NCI-H1092 treated with DMSO at 0.1 percent for 48 hours (cell line): ENCODE measurements at regions not wholly inside any gene's neighbourhood (a gene's known extent, or its start where the extent isn't known, plus 50 kb on each side); places are given as distances from the start of the nearest gene placed in this dataset.

Source experiments
- DNase-seq: peaks from one replicate; lab custom pipeline; 2025; lab: John Stamatoyannopoulos, UW

DNA sequence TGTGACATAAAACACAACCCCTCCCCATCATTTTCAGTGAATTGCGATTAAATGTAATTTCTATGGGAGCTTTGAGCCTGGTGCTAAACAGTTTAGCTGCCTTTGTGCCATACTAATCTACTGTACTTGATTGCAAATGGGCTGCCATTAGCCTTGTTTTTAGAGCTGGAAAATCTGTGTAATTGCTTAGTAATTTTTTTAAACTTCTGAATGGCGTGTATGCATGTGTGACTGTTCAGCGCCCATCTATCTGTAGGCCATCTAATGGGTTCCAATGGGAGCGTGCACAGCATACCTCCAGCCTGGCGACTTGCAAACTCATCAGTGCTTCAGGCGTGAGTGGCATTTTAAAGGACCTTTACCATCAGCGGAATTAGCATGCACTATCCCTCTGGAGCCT lies 142.7 kb upstream of the KIRREL3 start:
- no peak for DNase-seq

DNA sequence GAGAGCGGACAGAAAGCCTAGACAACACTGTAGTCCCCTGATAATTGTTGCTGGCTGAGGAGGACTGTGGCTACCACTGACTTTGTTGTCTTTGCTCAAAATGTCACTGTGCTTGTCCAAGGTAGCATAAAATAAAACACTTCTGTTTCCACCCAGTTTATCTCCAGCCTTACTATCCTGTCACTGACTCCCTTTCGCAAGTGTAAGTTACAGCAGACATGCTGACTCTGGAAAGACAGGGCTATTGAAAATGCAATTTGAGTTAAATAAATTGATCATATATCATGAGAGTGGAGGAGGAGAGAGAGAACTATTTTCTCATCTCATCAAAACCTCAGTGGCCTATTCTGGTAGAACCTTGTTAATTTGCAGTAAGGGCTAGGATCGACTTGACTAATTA lies 138.0 kb upstream of the KIRREL3 start:
- no peak for DNase-seq

DNA sequence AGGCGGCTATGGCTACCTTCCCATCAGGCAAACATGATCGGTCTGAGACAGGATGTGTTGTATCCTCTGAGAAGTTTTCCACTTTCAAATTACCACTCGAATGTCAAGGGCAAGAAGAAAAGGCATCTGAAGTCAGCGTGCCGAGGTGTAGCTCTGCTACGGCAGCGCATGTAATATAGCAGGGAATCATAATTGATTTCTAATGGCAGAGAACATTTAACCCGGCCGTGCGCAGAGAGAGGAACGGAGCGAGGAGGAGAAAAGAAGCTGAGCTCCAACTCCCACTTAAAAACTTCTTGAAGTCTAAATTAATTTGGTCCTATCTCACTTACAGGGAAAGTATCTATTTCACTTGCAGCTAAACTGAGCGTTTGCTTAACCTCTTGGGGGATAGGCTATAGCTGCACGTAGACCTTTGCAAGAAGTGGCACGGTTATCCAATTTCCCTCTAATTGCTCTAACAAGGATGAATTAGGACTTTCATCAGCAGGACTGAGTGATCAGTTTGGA lies 137.3 kb upstream of the KIRREL3 start:
- no peak for DNase-seq

DNA sequence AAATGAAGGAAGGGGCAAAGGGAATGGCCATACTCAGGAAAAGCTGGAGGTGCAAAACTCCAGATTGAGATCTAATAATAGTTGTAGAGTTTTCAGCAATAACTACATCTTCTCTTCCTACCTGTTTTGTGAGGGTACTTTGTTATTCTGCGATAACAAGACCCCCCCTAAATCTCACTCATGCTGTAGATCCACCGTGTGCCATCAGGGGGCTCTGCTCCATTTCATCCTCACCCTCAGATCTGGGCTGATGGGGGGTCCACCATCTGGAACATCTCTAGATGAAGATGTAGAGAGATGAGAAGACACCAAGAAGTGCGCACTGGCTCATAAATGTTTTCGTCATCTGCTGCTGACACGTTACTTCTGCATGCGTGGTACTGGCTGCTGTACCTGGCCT lies 135.9 kb upstream of the KIRREL3 start:
- no peak for DNase-seq

DNA sequence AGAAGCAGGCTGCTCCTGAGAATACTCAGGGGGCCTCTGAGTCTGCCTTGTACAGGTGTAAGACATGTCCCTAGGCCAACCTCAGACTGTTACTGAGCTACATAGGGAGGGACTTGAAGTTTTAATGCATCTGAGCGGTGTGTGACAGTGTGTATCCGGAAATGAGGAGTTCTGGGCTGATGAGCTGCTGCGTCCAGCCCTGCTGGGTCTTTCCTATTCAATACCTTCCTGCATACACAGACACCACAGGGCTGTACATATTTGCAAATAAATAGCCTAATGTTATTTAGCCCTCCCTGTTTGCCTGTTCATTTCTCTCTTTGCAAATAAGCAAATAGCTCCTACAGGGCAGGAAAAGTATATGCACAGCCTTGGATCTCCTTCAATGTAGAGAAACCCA lies 134.7 kb upstream of the KIRREL3 start:
- DNase-seq: no peak

DNA sequence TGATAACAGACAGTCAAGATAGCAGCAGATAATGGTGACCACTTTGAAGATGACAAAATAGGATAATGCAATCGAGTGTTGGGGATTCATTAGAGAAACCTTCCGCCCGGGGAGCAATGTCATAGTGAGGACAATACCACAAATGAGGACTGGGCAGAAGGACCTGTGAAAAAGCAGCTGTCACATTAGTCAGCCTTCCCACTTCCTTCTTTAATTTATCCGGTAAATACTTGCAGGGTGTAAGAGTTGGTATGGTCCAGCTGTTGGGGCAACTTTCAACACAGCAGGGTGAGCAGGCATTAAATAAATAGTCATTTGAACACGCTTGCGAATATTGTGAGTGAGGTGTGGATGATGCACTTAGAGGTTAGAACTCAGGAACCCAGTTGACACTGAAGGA lies 132.5 kb upstream of the KIRREL3 start:
- no peak for DNase-seq

DNA sequence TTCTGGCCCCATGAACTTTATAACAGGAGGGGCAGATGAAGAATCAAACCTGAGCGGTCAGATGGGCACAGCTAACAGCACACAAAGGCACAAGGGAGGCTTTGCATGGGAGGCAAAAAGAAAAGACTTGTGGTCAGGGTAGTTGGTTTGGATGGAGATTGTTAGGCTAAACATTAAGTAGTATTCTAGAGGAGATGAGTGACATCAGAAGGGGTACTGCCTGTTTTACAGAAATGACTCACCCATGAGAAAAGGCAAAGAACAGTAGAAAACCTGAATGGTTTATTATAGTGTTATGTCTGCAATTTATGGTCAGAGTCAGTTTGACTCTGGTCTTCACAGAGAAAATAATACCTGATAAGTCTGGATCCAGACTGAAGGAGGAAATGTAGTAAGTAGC lies 129.8 kb upstream of the KIRREL3 start:
- no peak for DNase-seq

DNA sequence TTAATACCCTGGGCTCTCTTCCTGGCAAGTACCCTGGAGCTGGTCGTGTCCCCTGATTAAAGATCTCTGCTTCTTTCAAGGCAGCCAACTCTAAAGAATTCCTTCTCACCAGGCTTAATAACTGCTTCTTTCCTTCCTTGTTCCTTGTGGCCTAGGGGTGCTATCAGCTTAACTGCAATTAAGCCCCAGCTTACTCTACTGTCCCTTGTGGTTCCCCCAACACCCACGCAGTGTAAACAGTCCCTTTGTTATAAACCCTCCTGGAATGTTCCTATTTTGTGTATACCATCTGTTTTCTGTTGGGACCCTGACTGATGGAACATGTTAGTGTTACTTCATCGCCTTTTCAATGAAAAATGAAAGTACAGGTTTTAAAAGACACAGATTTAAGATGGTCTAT lies 126.4 kb upstream of the KIRREL3 start:
- DNase-seq: no peak

DNA sequence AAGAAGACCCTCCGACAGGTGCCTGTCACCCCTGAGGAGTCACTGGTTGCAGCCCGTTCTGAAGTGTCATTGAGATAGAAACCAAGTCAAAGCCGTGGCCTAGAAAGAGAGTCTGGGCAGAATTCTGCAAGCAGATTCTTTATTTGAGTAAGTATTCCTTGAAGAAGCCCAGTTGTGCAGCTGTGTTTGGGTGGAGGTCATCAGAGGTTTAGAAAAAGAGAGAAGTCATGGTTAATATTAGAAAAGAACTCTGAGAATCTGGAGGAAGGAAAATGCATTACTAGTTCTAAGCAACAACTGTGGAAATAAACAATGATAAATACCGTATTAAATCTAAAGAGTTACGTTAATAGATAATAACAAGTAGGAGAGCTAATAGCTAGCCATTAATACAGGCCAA lies 118.8 kb upstream of the KIRREL3 start:
- DNase-seq: no peak

DNA sequence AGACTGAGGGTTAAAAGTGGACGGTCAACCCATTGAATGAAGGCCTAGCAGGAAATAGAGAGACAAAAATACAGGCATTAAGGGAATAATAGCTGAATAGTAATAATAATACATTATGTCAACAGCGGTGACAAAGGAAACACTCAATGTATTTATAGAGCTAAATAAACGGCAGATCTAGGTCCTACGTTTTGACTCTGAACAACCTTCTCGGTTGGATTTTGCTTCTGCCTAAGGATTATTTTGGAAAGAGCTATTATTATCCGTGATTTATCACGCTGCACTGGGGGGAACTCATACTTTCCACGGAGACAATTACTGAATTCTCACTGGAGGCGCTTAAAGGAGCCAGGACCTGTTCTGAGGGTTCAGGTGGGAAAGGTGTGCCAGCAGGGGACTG lies 118.2 kb upstream of the KIRREL3 start:
- DNase-seq: no peak

DNA sequence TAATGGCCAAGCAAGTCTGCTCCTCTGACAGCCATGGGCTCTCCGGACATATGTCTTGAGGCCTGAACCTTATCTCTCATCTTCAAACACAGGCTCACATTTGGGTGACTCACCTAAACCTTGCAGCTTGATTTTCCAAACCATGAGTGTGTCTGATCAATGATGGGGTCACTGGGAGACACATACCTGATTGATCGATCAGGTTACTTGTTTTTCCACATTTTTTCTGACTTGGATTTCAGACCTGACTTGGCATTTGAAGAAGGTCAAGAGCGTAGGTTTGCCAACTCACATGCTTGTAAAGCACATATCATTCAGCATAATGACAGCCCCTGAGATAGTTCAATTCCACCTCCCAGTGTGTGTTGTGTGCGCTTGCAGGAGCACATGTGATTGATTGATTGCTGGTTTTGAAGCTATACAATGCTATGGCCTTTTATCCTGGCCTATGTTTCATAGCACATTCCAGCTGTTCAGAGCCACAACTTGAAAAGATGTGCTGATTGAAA lies 116.7 kb upstream of the KIRREL3 start:
- no peak for DNase-seq

DNA sequence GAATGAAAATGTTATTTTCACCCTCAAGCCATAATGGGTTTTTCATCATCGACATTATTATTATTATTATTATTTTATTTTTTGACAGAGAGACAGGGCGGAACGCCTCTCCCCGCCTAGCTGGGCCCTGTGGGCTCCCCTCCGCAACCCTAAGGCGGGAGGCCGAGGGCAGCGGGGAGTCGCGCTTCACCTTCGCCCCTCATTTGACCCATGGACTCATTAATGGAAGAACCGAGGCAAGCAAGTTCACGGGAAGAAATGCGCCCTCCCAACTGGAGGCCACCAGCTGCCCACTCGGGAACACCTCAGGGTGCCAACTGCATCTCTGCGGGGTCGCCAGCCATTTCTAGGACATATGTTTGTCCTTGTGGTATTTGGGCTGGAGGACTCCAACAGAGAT lies 115.3 kb upstream of the KIRREL3 start:
- DNase-seq: no peak

DNA sequence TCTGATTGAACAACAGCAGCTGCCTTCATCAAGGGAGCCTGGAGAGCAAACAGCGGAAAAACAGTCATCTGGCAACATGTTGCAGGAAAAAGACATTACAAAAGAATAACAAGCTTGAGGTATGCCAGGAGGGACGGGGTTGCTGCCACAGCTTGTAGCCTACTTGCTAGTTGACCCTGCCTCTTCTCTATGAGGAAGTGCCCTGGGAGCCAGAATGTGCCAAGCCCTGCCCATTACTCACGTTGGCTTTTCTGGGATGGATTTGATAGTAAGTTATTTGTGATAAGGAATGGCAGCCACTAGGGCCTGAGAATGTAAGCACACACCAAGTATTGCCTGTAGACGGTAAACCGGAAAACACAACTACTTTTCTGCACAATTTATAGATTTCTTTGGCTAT lies 113.5 kb upstream of the KIRREL3 start:
- DNase-seq: peak; percentile 43

DNA sequence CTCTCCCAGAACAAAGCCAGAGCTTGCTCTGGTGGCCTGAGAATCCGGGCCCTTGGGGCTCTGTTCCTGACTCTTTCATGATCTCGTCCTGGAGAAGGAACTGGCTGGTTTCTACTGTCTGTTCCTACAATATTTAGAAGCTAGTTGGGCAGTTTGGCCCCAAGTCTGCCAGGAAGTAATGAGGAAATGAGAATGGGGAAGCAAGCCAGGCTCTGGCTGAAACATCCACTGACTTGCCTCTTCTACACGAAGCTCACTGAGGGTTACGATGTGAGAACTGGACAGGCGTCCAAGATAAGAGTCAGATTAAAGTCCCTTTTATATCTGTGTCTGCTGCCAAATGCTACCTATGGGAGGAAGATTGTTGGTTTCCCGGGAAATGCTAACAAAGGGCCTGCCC lies 110.0 kb upstream of the KIRREL3 start:
- no peak for DNase-seq

DNA sequence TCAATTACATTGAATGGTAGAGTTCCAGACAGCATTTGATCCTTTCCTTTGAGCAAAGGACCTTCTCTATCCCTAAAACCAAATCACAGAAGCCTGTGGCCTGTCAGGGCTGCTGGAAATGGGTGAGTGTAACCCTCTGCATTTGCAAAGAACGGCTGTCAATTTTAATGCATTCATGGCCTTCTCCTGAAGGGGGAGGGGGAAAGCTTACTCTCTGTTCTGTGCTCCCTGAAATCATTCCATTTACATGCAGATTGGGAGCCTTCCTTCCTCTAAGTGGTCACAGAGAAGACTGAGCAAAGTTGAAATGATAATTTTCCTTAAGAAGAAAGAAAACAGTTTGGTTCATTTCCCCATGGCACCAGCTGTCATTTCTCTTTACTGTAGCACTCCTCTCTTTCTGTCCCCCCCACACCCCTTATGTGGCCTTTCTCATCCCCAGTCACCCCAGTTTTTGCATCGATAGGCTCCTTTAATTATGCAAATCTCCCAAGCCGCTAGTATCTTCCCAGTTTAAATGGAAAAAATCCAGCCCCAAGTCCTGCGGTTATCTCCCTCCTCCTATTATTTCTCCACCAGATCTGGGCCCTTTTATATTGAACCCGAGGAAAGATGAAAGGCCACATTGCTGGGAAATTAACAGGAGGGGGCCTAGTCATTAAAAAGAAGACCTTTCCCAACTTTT lies 109.4 kb upstream of the KIRREL3 start:
- no peak for DNase-seq

DNA sequence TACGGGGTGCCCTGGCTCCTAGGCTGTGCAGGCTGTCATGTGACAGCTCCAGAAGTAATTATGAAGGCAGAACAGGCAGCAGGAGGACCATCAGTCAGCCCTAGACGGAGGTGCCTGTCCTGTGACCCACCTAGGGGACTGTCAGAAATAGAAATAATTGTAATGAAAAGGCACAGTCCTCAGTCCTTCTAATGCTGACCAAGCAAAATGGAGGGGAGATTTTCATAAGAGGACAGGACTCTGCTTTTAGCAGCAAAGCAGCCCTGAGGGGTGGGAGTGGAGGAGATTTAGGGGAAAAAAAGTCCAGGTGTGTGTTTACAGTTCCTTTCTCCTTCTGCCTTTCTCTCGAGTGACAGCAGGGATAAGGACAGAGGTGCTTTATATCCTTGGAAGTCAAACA lies 108.3 kb upstream of the KIRREL3 start:
- no peak for DNase-seq

DNA sequence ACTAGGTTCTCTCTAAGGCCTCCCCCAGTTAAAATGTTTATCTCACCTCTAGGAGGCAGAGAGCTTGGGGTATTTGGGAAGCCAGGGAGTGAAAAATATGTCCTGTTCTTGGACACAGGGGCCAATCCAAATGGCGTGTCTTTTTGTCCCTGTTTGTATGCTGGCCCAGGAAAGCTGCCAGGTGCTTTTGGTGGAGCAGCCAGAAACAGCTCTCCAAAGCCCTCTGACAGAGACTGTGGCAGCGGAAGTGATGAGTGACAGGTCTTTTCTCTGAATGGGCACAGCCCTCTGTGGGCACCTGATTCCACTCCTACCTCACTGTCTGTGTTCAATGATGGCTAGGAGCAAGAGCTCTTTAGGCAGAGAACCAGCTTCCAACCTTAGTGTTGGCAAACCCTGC lies 106.4 kb upstream of the KIRREL3 start:
- DNase-seq: peak; percentile 86

DNA sequence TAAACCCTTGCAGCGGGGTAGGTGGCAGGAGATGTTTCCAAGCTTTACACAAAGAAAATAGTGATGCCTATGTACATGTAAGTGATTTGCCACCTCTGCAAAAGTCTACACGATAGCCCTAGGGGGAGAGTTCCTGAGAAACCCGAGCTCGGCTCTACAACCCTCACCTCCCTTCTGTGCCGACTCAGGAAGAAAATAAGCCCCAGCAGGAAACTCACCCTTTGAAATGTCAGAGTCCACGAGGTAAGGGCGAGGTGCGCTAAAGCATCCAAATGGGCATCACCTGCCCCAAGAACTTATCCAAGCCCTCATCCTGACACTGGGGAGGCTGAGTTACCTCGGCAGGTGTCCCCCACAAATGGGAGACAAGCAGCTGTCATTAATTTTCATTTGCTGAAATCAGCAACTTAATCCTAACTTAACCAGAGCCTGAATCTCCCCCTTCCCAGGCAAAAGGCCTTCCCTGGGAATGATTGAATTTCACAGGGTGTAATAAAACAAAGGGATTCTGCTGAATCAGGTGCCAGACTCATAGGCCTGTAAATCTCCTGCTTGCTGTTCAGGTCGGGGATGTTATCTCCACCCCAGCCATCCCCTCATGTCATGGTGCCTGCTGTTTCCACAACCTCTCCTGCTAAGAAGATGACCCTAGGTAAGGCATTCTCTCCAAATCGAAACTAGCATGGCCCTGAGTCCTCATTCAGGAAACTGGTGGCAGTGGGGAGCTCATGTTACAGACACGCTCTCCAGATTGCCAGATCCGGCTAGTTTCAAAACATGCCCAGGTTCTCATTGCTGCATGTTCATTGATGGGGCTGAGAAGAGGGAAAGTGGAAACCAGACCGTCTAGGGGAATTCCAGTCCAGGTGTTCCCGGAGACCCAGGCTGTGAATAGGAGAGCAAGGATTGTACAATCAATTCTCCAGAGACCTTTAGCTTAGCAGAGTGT lies 105.3 kb upstream of the KIRREL3 start:
- peak; percentile 100 for DNase-seq

DNA sequence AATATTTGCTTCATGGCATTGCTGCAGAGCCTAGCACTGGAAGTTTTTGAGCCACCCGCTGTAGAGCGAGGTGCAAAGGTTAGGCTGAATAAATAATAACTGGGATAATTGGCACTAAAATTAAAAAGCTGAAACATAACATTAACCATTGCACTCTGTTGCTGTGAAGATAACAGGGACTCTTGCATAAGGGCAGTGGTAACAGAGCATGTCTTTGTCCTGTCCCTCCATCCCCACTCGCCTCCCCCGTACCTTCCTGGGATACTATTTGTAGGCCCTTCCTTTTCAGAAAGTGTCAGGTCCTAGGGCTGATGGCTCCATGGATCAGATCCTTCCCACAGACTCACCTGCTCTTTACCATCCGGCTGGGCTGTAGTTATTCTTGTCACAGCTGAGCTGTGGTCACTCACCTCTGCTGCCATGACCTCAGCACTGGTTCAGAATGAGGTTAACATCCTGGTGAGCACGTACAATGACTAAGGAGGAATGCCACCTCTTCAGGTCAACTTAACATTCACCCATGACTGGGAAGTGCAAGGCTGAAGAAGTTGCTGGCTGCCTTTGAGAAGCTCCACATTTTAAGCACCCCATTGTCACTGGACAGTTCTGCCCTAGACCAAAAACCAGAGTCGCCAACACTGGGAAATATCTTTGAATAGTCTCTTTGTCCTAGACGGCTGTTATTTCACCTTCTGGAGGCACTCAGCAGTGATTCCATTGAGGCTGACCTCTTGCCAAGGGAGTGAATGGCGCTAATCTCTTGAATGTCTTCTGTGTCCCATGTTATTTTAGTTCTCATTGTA lies 103.2 kb upstream of the KIRREL3 start:
- DNase-seq: no peak

DNA sequence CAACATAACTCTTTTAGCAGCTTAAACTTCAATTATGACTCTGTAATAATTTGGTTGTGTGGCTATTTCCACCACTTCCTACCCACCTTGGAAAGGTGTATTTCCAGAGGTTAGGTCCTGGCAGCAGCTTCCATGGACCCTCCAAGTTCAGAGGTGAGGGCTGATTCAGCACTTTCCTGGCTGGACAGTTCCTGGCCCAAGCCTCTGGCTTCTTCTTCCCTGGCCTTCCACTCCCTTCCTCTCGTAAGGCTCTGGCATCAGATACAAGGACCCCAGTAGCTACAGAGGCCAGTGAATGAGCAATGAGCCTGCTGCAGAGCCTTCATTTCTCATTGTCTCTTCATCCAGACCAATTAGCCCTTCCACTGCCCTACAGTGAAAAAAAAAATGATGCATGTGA lies 98.1 kb upstream of the KIRREL3 start:
- no peak for DNase-seq

DNA sequence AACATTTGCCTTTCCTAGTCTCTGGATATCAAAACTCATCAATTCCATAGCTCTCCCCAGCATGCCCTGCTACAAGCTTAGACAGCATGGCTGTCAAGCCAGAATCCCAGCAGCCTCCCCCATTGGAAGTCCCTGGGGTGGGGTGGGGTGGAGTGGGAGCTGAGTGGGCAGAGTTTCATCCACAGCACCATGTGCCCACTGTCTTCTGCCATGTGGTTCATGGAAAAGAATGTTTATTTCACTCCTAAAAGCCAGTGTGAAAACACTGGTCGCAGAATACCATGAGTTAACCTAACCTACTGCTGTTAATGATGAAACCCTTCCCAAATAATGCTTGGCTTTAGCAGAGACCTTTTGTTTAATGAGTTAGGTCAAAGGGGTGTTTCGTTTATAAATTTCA lies 80.2 kb upstream of the KIRREL3 start:
- no peak for DNase-seq

DNA sequence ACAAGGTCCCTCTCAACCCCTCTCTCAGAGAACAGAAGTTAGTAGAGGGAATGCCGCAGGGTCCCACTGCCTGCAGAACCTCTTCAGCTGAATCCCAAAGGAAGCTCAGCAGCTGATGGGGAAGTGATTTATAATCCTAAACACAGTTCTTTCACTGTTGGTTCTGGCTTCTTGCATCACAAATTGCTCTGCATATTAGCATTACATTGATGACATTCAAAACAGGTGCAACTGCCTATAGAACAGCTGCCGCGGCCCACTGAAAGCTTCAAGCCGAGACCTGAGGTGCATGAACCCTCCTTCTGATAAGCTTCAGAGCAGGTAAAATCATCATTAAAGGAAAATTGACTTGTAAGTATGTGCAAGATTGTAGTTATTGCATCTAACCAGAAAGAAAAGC lies 75.2 kb upstream of the KIRREL3 start:
- DNase-seq: no peak
